ENCODE measurements at regions not wholly inside any gene's neighbourhood (a gene's known extent, or its start where the extent isn't known, plus 50 kb on each side); places are given as distances from the start of the nearest gene placed in this dataset.

DNA sequence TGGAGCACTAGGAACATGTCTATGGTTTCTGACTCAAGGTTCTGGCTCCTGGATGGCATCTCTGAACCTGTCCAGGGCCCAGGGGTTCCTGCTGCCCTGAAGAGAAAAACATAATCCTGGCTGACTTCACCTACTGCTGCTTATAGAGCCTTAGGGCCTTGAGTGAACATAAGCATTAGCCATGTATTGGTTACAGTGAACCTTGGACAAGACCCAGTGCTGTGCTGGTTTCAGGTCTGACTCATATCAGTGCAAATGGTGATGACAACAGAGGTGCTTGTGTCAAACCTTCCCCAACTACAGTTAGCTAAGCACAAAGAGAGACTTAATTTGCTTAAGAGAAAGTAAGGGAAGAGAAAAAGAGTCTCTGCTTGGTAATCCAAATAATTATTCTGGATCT is 1047.2 kb downstream of the GLUD2 start:
- TF ChIP-seq, protein P1, sequence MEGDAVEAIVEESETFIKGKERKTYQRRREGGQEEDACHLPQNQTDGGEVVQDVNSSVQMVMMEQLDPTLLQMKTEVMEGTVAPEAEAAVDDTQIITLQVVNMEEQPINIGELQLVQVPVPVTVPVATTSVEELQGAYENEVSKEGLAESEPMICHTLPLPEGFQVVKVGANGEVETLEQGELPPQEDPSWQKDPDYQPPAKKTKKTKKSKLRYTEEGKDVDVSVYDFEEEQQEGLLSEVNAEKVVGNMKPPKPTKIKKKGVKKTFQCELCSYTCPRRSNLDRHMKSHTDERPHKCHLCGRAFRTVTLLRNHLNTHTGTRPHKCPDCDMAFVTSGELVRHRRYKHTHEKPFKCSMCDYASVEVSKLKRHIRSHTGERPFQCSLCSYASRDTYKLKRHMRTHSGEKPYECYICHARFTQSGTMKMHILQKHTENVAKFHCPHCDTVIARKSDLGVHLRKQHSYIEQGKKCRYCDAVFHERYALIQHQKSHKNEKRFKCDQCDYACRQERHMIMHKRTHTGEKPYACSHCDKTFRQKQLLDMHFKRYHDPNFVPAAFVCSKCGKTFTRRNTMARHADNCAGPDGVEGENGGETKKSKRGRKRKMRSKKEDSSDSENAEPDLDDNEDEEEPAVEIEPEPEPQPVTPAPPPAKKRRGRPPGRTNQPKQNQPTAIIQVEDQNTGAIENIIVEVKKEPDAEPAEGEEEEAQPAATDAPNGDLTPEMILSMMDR (conservative IDR thresholded peaks at IDR 0.05 in 1 of 2, IDR thresholded peaks at IDR 0.05 in 1 of 2; ENCODE audit: extremely low read depth in 1 of 2, insufficient read depth in 1 of 2, low read depth in 1 of 2, low read length in 2 of 2), result no peak
- TF ChIP-seq EZH2 (IDR thresholded peaks at IDR 0.05; ENCODE audit: borderline replicate concordance, low read length), result no peak

Measured in mammary epithelial cell (primary cell).